ENCODE measurements at regions not wholly inside any gene's neighbourhood (a gene's known extent, or its start where the extent isn't known, plus 50 kb on each side); places are given as distances from the start of the nearest gene placed in this dataset.

DNA sequence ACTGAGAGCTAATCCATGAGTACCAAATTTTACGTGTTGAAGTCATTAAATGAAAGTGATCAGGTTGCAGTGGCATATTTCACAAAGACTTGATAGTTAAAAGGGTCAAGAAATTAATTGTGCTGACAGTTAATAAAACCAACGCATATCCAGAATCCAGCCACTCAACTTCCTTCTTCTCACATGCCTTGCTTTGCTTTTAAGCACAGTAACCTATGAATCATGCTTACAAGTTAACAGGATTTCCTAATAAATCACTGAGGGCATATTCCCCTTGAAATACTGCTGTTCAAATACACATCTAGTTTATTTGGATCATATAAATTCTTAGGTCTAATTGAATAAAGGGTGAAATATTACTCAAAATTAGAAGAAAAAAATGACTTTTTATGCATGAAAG, 801.5 kb upstream of the EPHA6 start:
- Histone ChIP-seq H3K36me3 (no peaks in the 10 kb centered on the region), H3K4me3 (no peak overlapping the region), H3K9me3 (replicated peaks) (no peaks in the 10 kb centered on the region), H3K4me1 (no peaks in the 10 kb centered on the region), H3K27ac (replicated peaks) (no peak overlapping the region), H3K27me3 (ENCODE audit: low read depth) (no peaks in the 10 kb centered on the region)
- no peak for DNase-seq
- TF ChIP-seq, protein P1, sequence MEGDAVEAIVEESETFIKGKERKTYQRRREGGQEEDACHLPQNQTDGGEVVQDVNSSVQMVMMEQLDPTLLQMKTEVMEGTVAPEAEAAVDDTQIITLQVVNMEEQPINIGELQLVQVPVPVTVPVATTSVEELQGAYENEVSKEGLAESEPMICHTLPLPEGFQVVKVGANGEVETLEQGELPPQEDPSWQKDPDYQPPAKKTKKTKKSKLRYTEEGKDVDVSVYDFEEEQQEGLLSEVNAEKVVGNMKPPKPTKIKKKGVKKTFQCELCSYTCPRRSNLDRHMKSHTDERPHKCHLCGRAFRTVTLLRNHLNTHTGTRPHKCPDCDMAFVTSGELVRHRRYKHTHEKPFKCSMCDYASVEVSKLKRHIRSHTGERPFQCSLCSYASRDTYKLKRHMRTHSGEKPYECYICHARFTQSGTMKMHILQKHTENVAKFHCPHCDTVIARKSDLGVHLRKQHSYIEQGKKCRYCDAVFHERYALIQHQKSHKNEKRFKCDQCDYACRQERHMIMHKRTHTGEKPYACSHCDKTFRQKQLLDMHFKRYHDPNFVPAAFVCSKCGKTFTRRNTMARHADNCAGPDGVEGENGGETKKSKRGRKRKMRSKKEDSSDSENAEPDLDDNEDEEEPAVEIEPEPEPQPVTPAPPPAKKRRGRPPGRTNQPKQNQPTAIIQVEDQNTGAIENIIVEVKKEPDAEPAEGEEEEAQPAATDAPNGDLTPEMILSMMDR (IDR thresholded peaks at IDR 0.05; ENCODE audit: borderline replicate concordance) = no peak
- intact Hi-C loops (cut with micrococcal nuclease) = no loop called here

DNA sequence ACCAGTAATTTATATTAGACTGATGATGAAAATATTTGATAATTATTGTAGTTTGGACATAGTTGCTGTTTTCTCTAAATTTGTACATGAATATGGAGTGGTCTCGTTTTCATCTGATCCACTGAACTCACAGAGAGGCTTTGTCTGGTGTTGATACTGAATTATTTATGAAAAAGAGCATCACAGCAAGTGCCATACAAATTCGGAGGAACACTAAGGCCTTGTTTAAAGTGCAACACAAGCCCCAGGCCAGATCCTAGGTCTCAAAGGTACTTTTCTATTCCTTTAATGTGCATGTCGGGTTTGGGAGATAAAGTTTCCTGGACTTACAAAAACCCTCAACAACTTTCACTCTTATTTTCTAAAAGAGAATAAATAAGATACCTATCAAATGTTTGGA, 796.8 kb upstream of the EPHA6 start:
- peaks cover 10% of the 10 kb centered on the region for H3K9me3 ChIP-seq (replicated peaks)
- TF ChIP-seq, protein P1 (IDR thresholded peaks at IDR 0.05; ENCODE audit: borderline replicate concordance) = no peak
- intact Hi-C loops (cut with micrococcal nuclease) = no loop called here
- no peaks in the 10 kb centered on the region for H3K27me3 ChIP-seq (ENCODE audit: low read depth)
- no peaks in the 10 kb centered on the region for H3K36me3 ChIP-seq
- no peak for DNase-seq
- no peak overlapping the region for H3K4me3 ChIP-seq
- H3K4me1 ChIP-seq = no peaks in the 10 kb centered on the region
- H3K27ac ChIP-seq (replicated peaks) = no peak overlapping the region

DNA sequence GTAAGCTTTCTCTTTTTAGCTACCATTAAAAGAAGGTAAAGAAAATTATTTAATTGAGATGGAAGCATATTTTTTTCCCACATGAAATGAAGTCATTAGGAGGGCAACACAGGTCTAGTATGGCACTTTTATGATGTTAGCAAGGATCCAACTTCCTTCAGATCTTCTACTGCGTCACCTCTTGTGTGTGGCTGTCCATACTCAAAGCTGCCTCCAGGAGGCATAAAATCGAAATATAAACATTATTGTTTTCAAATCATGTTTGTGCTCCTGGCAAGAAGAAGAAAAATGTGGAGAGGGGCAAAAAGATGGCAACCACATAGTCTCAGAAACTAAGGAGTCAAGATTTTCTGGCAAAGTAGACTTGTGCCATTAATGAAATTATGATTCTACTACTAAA, 791.7 kb upstream of the EPHA6 start:
- H3K9me3 ChIP-seq (replicated peaks) = peaks cover 10% of the 10 kb centered on the region
- H3K4me1 ChIP-seq = no peaks in the 10 kb centered on the region
- no peaks in the 10 kb centered on the region for H3K36me3 ChIP-seq
- H3K27me3 ChIP-seq (ENCODE audit: low read depth) = no peaks in the 10 kb centered on the region
- no peak for DNase-seq
- TF ChIP-seq, protein P1 (IDR thresholded peaks at IDR 0.05; ENCODE audit: borderline replicate concordance) = no peak
- no peak overlapping the region for H3K27ac ChIP-seq (replicated peaks)
- no peak overlapping the region for H3K4me3 ChIP-seq
- intact Hi-C loops (cut with micrococcal nuclease) = no loop called here

DNA sequence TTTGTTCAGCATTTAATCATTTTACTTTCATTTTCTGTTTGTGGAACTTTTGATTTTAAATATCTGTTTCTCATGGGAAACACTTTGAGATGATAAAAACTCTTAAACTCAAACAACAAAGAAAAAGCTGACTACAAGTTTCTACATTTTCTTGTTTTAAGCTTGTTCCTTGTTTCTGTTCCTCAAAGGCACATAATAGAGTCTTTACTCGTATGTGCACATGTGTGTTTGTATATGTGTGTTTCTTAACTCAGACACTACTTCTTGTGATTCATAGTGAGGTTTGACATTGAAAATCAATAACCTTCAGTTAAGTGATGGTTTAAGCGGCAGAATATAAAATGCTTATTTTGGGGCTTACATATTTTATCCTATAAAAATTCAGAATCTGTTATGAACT, 786.7 kb upstream of the EPHA6 start:
- Histone ChIP-seq H3K36me3 (no peaks in the 10 kb centered on the region), H3K27me3 (ENCODE audit: low read depth) (no peaks in the 10 kb centered on the region), H3K27ac (replicated peaks) (no peak overlapping the region), H3K4me1 (no peaks in the 10 kb centered on the region), H3K4me3 (no peak overlapping the region), H3K9me3 (replicated peaks) (peaks cover 6% of the 10 kb centered on the region)
- DNase-seq = no peak
- TF ChIP-seq, protein P1 (IDR thresholded peaks at IDR 0.05; ENCODE audit: borderline replicate concordance) = no peak
- intact Hi-C loops (cut with micrococcal nuclease) = no loop called here

DNA sequence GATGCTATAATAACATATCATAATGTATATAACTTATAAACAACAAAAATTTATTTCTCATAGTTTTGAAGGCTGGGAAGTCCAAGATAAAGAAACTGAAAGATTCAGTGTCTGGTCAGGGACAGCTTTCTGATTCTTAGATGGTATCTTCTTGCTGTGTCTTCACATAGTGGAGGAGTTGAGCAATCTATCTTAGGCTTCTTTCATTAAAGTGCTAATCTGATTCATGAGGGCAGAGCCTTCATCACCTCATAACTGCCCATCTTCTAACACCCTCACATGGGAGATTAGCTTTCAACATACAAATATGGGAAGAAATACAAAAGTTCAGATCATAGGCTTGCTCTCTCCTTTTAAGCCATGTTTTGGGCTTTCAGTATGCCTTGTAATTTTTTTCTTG, 774.8 kb upstream of the EPHA6 start:
- H3K36me3 ChIP-seq = no peaks in the 10 kb centered on the region
- no peak for DNase-seq
- no peak overlapping the region for H3K27ac ChIP-seq (replicated peaks)
- no peaks in the 10 kb centered on the region for H3K4me1 ChIP-seq
- no peaks in the 10 kb centered on the region for H3K27me3 ChIP-seq (ENCODE audit: low read depth)
- H3K9me3 ChIP-seq (replicated peaks) = peaks cover 3% of the 10 kb centered on the region
- intact Hi-C loops (cut with micrococcal nuclease) = no loop called here
- H3K4me3 ChIP-seq = no peak overlapping the region
- TF ChIP-seq, protein P1 (IDR thresholded peaks at IDR 0.05; ENCODE audit: borderline replicate concordance) = no peak

DNA sequence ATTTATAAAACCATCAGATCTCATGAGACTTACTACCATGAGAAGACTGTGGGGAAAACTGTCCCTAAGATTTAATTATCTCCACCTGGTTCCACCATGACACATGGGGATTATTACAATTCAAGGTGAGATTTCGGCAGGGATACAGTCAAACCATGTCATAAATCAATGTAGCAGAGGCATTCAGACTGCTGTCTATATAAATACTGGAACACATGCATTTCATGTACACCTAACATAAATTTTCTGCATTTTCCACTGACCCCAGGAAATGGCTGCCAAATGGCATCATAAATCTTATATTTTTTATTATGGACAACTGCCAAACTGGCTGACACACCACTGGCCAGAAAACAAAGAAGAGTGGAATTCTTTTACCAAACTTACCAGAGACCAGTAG, 755.1 kb upstream of the EPHA6 start:
- Histone ChIP-seq H3K27me3 (ENCODE audit: low read depth) (no peaks in the 10 kb centered on the region), H3K27ac (replicated peaks) (no peak overlapping the region), H3K4me1 (no peaks in the 10 kb centered on the region), H3K36me3 (no peaks in the 10 kb centered on the region), H3K4me3 (no peak overlapping the region), H3K9me3 (replicated peaks) (peaks cover 2% of the 10 kb centered on the region)
- TF ChIP-seq, protein P1 (IDR thresholded peaks at IDR 0.05; ENCODE audit: borderline replicate concordance) = no peak
- no peak for DNase-seq
- intact Hi-C loops (cut with micrococcal nuclease) = no loop called here

Data from left ventricle myocardium inferior (tissue), 1 donor.